Keratinocyte (primary cell): ENCODE measurements at regions not wholly inside any gene's neighbourhood (a gene's known extent, or its start where the extent isn't known, plus 50 kb on each side); places are given as distances from the start of the nearest gene placed in this dataset.
"Not testable (repeated sequence)": the region's sequence is repeated elsewhere in the genome, so short reads cannot be mapped to it uniquely, and the experiment has no call there.

Source experiments
- DNase-seq: peaks from one replicate; pipeline ENCODE4 v3.0.0-alpha.2; 2011; ENCODE audit warnings: low read depth, missing footprints, low spot score
- FAIRE-seq: peaks from 2 replicates; lab custom pipeline; 2011; peaks lifted over from hg19 to GRCh38; lab: Jason Lieb, UNC
- H2AFZ ChIP-seq: 2 replicates; pipeline ENCODE4 v1.6.0; 2012; ENCODE audit warnings: low read length, control low read depth, inconsistent platforms; ENCODE audit not compliant: control insufficient read depth
- H3K27ac ChIP-seq: 2 replicates; pipeline ENCODE4 v1.5.1; 2011; ENCODE audit warnings: low read length; ENCODE audit not compliant: control insufficient read depth, insufficient read depth
- H3K27me3 ChIP-seq: 3 replicates; pipeline ENCODE4 v1.6.0; 2011; ENCODE audit warnings: low read length; ENCODE audit not compliant: control insufficient read depth, insufficient read depth; ENCODE audit errors: extremely low read depth
- H3K36me3 ChIP-seq, 2 experiments: 2 replicates in 1 of 2; 3 replicates in 1 of 2; pipeline ENCODE4 v1.5.1; 2011; ENCODE audit warnings: low read length in 2 of 2, mild to moderate bottlenecking in 1 of 2; ENCODE audit not compliant: control insufficient read depth in 2 of 2, insufficient read depth in 2 of 2; ENCODE audit errors: extremely low read depth in 1 of 2
- H3K4me1 ChIP-seq: 3 replicates; pipeline ENCODE4 v1.5.1; 2011; ENCODE audit warnings: low read length; ENCODE audit not compliant: control insufficient read depth, insufficient read depth; ENCODE audit errors: extremely low read depth
- H3K4me2 ChIP-seq: 3 replicates; pipeline ENCODE4 v1.6.0; 2011; ENCODE audit warnings: low read depth, low read length; ENCODE audit not compliant: control insufficient read depth, insufficient read depth; ENCODE audit errors: extremely low read depth
- H3K4me3 ChIP-seq, 3 experiments: fragments of 200-600 bp in 1 of 3; sonication (generic) in 1 of 3; 2 replicates in 2 of 3; 3 replicates in 1 of 3; pipeline ENCODE4 v1.5.1; 2011 to 2016; ENCODE audit warnings: low read length in 3 of 3, mild to moderate bottlenecking in 3 of 3, control low read depth in 2 of 3, inconsistent platforms in 1 of 3, low read depth in 1 of 3, mixed read lengths in 1 of 3, mixed run types in 1 of 3, moderate library complexity in 1 of 3; ENCODE audit not compliant: control insufficient read depth in 2 of 3, insufficient read depth in 2 of 3; ENCODE audit errors: extremely low read depth in 1 of 3
- H3K79me2 ChIP-seq: 2 replicates; pipeline ENCODE4 v1.6.0; 2012; ENCODE audit warnings: low read length; ENCODE audit not compliant: control insufficient read depth, insufficient read depth
- H3K9ac ChIP-seq: 3 replicates; pipeline ENCODE4 v1.6.0; 2011; ENCODE audit warnings: low read length; ENCODE audit not compliant: control insufficient read depth, insufficient read depth; ENCODE audit errors: extremely low read depth
- H3K9me1 ChIP-seq: 3 replicates; pipeline ENCODE4 v1.6.0; 2011; ENCODE audit warnings: low read length; ENCODE audit not compliant: control insufficient read depth, insufficient read depth; ENCODE audit errors: extremely low read depth
- H3K9me3 ChIP-seq: 2 replicates; pipeline ENCODE4 v1.5.1; 2012; ENCODE audit warnings: low read depth, low read length; ENCODE audit not compliant: control insufficient read depth
- H4K20me1 ChIP-seq: 3 replicates; pipeline ENCODE4 v1.6.0; 2011; ENCODE audit warnings: low read length; ENCODE audit not compliant: control insufficient read depth, insufficient read depth; ENCODE audit errors: extremely low read depth
- CTCF ChIP-seq, 3 experiments: IDR thresholded peaks in 1 of 3; conservative IDR thresholded peaks in 1 of 3; optimal IDR thresholded peaks in 1 of 3; 2 replicates in 2 of 3; 3 replicates in 1 of 3; pipeline versions ENCODE3 to v1.5.1; 2011; ENCODE audit warnings: low read length in 3 of 3, mild to moderate bottlenecking in 3 of 3, moderate library complexity in 2 of 3, control low read depth in 1 of 3, inconsistent platforms in 1 of 3; ENCODE audit not compliant: insufficient read depth in 2 of 3; ENCODE audit errors: extremely low read depth in 1 of 3
- EZH2 ChIP-seq: IDR thresholded peaks from one replicate; pipeline ENCODE4 v1.6.1; 2012; ENCODE audit warnings: inconsistent platforms, mild to moderate bottlenecking, low read length, moderate library complexity
- dilution Hi-C: fragments of 300-500 bp; cut with MboI; formaldehyde crosslinking; loops from one replicate; pipeline ENCODE4 v1.7.0; 2020; ENCODE audit warnings: low sequenced_read_pairs; ENCODE audit not compliant: extremely low pct_ligation_motif_present

GRCh38 chr2:150802635-150803034 lies 315.2 kb upstream of the RND3 start:
- H3K79me2 ChIP-seq, result no peaks in the 10 kb centered on the region
- no peak overlapping the region for H3K9ac ChIP-seq
- TF ChIP-seq EZH2 (no peak), CTCF (optimal IDR thresholded peaks at IDR 0.05 in 1 of 3, IDR thresholded peaks at IDR 0.05 in 1 of 3, conservative IDR thresholded peaks at IDR 0.05 in 1 of 3; ENCODE audit: extremely low read depth in 1 of 3, insufficient read depth in 2 of 3, low read length in 3 of 3) (no peak)
- H3K9me3 ChIP-seq, result no peaks in the 10 kb centered on the region
- H3K4me3 ChIP-seq, result no peak overlapping the region
- H3K9me1 ChIP-seq, result no peaks in the 10 kb centered on the region
- no peaks in the 10 kb centered on the region for H4K20me1 ChIP-seq
- H3K27ac ChIP-seq, result no peak overlapping the region
- H3K4me2 ChIP-seq, result no peak overlapping the region
- no peak overlapping the region for H2AFZ ChIP-seq
- dilution Hi-C loops, result no loop called here
- FAIRE-seq, result no peak
- no peaks in the 10 kb centered on the region for H3K27me3 ChIP-seq
- no peak for DNase-seq
- H3K4me1 ChIP-seq, result no peaks in the 10 kb centered on the region
- H3K36me3 ChIP-seq, result no peaks in the 10 kb centered on the region

- H3K4me3 ChIP-seq, H3K36me3 ChIP-seq: not testable (repeated sequence)
These were observed 308.8 kb upstream of the RND3 start for GRCh38 chr2:150796236-150796635.

GRCh38 chr2:150792780-150793300 lies 305.4 kb upstream of the RND3 start:
- DNase-seq (no peak), FAIRE-seq (no peak)
- Histone ChIP-seq H3K27me3 (no peaks in the 10 kb centered on the region), H3K27ac (no peak overlapping the region), H3K36me3 (no peaks in the 10 kb centered on the region), H3K9ac (no peak overlapping the region), H3K4me1 (no peaks in the 10 kb centered on the region), H4K20me1 (no peaks in the 10 kb centered on the region), H2AFZ (no peak overlapping the region), H3K4me2 (no peak overlapping the region), H3K4me3 (no peak overlapping the region), H3K9me1 (no peaks in the 10 kb centered on the region), H3K9me3 (no peaks in the 10 kb centered on the region), H3K79me2 (no peaks in the 10 kb centered on the region)
- dilution Hi-C loops, result no loop called here
- TF ChIP-seq CTCF (optimal IDR thresholded peaks at IDR 0.05 in 1 of 3, IDR thresholded peaks at IDR 0.05 in 1 of 3, conservative IDR thresholded peaks at IDR 0.05 in 1 of 3; ENCODE audit: extremely low read depth in 1 of 3, insufficient read depth in 2 of 3, low read length in 3 of 3) (no peak), EZH2 (no peak)

More at GRCh38 chr2:150796236-150796635, 308.8 kb upstream of the RND3 start:
- FAIRE-seq, dilution Hi-C loops, H3K9ac ChIP-seq, H3K9me1 ChIP-seq, H3K27me3 ChIP-seq, H3K79me2 ChIP-seq, H3K9me3 ChIP-seq, H3K27ac ChIP-seq, H4K20me1 ChIP-seq, DNase-seq, H2AFZ ChIP-seq, H3K4me1 ChIP-seq, H3K4me2 ChIP-seq: not testable (repeated sequence)
